Activated CD4-positive, alpha-beta T cell treated with anti-CD3 and anti-CD28 coated beads for 36 hours (primary cell): ENCODE measurements at regions not wholly inside any gene's neighbourhood (a gene's known extent, or its start where the extent isn't known, plus 50 kb on each side); places are given as distances from the start of the nearest gene placed in this dataset.
"Not testable (repeated sequence)": the region's sequence is repeated elsewhere in the genome, so short reads cannot be mapped to it uniquely, and the experiment has no call there.

Source experiments
- ATAC-seq: fragments of 200-7000 bp; cut with Tn5 transposase; one replicate; pipeline ENCODE4 v1.10.0; 2021; ENCODE audit warnings: mild to moderate bottlenecking, moderate library complexity
- CTCF ChIA-PET: fragments of 350-600 bp; sonication (Branson Sonifier 250); formaldehyde crosslinking; loops from one replicate; lab custom pipeline; 2021; ENCODE audit warnings: antibody characterized with exemption; lab: Charles Lee
- POLR2A ChIA-PET: fragments of 350-600 bp; sonication (Branson Sonifier 250); formaldehyde crosslinking; loops from one replicate; lab custom pipeline; 2021; ENCODE audit warnings: antibody characterized with exemption, inconsistent platforms; lab: Charles Lee
- DNase-seq: peaks from one replicate; pipeline ENCODE4 v3.0.0-alpha.2; 2020
- H3K27ac Mint-ChIP-seq: one replicate; pipeline ENCODE4 v1.8.0; 2021; ENCODE audit warnings: mixed read lengths
- H3K27me3 Mint-ChIP-seq: one replicate; pipeline ENCODE4 v1.8.0; 2021; ENCODE audit warnings: mixed read lengths
- H3K36me3 Mint-ChIP-seq: one replicate; pipeline ENCODE4 v1.8.0; 2021; ENCODE audit warnings: low read depth, mixed read lengths
- H3K4me1 Mint-ChIP-seq: one replicate; pipeline ENCODE4 v1.8.0; 2021; ENCODE audit warnings: mixed read lengths
- H3K4me3 Mint-ChIP-seq: one replicate; pipeline ENCODE4 v1.8.0; 2021; ENCODE audit warnings: mild to moderate bottlenecking, moderate library complexity, mixed read lengths
- H3K9me3 Mint-ChIP-seq: one replicate; pipeline ENCODE4 v1.8.0; 2021; ENCODE audit warnings: low read depth, mixed read lengths
- intact Hi-C, 2 experiments: fragments of 100-400 bp; cut with DNase I in 1 of 2; cut with micrococcal nuclease in 1 of 2; formaldehyde crosslinking; loops; one replicate each; pipeline versions ENCODE4 v1.14.2 to v1.15.1; 2022 to 2024; cut with DNase I, micrococcal nuclease

GRCh38 chr15:69928890-69929289 is 168.8 kb downstream of the TLE3 start:
- H3K36me3 Mint-ChIP-seq, H3K4me3 Mint-ChIP-seq, POLR2A ChIA-PET, intact Hi-C loops, H3K27ac Mint-ChIP-seq, DNase-seq, H3K4me1 Mint-ChIP-seq, ATAC-seq: not testable (repeated sequence)
- H3K27me3 Mint-ChIP-seq, result peaks cover 13% of the 10 kb centered on the region
- CTCF ChIA-PET, result interaction anchor here (0.7 kb wide), 1 partner anchor 18 kb away, joined by 3 read pairs; no protein-coding TSS in a partner anchor
- H3K9me3 Mint-ChIP-seq, result peaks cover 16% of the 10 kb centered on the region

GRCh38 chr15:69929905-69930630 is 167.6 kb downstream of the TLE3 start:
- no peaks in the 10 kb centered on the region for H3K36me3 Mint-ChIP-seq
- H3K4me3 Mint-ChIP-seq, result no peak overlapping the region
- ATAC-seq, result no peak
- H3K27me3 Mint-ChIP-seq, result peaks cover 13% of the 10 kb centered on the region
- no peak overlapping the region for H3K27ac Mint-ChIP-seq
- H3K4me1 Mint-ChIP-seq, result no peaks in the 10 kb centered on the region
- ChIA-PET POLR2A (no interaction called here), CTCF (interaction anchor here (0.7 kb wide), 1 partner anchor 632 kb away, joined by 4 read pairs; no protein-coding TSS in a partner anchor)
- H3K9me3 Mint-ChIP-seq, result peaks cover 6% of the 10 kb centered on the region
- DNase-seq, result no peak
- intact Hi-C loops, result no loop called here

- Mint-ChIP-seq H3K27ac (no peak overlapping the region), H3K27me3 (peaks cover 15% of the 10 kb centered on the region), H3K4me1 (no peaks in the 10 kb centered on the region), H3K9me3 (peaks cover 7% of the 10 kb centered on the region), H3K36me3 (no peaks in the 10 kb centered on the region), H3K4me3 (no peak overlapping the region)
- ChIA-PET CTCF (no interaction called here), POLR2A (no interaction called here)
- ATAC-seq (no peak), DNase-seq (no peak)
- intact Hi-C loops, result no loop called here
Observed at GRCh38 chr15:69930754-69931153, 167.0 kb downstream of the TLE3 start.

DNA sequence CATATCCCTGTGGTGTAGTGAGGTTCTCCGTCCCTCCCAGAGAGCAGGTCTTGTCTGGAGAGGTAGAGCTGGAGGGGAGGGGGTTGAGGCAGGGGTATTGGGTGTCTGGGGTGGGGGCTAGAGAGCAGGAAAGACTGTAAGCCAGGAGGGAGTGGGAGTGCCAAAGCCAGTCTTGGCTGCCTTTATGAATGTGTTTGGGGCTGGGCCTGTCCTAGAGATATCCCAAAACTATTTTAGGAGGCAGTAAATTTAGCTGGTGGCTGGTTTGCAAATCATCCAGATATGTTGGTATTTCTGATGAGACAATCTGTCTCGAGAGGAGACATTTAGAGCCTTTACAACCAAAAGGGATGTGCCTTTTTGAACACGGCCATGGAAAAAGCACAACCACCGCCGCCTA is 166.6 kb downstream of the TLE3 start:
- no peak for DNase-seq
- H3K4me3 Mint-ChIP-seq, result no peak overlapping the region
- CTCF ChIA-PET, result no interaction called here
- peaks cover 7% of the 10 kb centered on the region for H3K9me3 Mint-ChIP-seq
- no peaks in the 10 kb centered on the region for H3K36me3 Mint-ChIP-seq
- POLR2A ChIA-PET, result no interaction called here
- H3K4me1 Mint-ChIP-seq, result no peaks in the 10 kb centered on the region
- no peak overlapping the region for H3K27ac Mint-ChIP-seq
- H3K27me3 Mint-ChIP-seq, result peaks cover 17% of the 10 kb centered on the region
- intact Hi-C loops, result no loop called here
- no peak for ATAC-seq

DNA sequence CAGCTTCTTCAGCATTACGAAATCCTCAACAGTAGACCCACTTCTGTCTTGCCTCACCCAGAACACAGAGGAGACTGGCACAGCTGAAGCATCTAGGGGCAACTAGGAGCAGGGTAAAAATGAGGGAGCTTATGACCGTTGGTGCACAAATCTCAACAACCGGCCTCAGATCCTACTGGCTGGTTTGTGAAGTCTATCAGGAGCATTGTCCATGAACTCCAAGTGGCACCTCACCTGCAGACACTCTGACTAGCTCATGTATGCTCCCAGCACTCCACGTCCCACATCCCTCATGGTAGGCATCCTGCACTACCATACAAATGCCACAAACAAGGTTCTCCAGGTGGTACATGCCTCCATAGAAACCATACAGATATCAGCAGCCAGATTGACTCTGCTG is 163.1 kb downstream of the TLE3 start:
- Mint-ChIP-seq H3K4me1 (no peaks in the 10 kb centered on the region), H3K4me3 (no peak overlapping the region), H3K27ac (no peak overlapping the region), H3K36me3 (no peaks in the 10 kb centered on the region), H3K27me3 (peaks cover 13% of the 10 kb centered on the region), H3K9me3 (peaks cover 5% of the 10 kb centered on the region)
- intact Hi-C loops, result no loop called here
- no peak for DNase-seq
- POLR2A ChIA-PET, result no interaction called here
- CTCF ChIA-PET, result interaction anchor here (0.6 kb wide), 1 partner anchor 1273 kb away, joined by 3 read pairs; no protein-coding TSS in a partner anchor
- no peak for ATAC-seq

DNA sequence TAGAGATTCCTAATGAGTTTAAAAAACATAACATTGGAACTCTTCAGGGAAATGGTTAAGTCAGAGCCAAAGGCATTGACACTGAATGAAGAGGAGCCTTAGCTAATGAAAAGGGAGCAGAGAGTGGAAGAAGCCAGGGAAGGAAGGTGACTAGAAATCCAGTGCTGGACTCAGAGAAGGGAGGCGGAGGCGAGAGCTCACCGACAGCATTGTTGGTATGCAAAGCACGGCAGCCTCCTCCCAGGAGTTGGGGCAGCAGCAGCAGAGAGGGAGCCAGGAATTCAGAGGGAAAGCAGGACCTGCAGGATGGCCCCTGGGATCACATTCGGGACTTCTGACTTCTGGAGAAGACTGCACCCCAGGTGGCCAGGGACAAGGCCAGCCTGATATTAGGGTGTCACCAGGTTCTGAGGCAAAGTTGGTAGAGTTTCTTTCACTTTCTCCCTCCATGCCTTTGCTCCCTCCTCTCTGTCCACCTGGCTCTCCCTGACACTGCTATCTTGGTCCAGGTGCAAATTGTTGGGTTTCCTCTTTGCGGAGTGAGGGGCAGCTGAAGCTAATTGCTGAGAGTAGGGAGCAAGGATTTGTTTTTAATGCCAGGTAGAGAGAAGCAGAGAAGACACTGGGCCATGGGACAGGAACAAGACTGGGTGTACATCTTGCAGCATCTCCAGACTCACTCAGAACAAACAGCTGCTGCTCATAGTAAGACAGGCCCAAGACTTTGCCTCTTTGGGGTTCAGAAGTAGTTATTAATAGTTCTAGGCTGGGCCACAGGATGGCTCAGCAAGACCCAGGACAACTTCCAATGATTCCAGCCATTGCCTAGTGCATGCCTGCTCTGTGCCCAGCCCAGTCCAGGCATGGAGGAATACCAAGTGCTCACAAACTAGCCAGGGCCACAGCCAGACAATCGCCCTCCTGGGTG is 157.9 kb downstream of the TLE3 start:
- Mint-ChIP-seq H3K9me3 (peaks cover 5% of the 10 kb centered on the region), H3K36me3 (no peaks in the 10 kb centered on the region), H3K4me3 (no peak overlapping the region), H3K4me1 (no peaks in the 10 kb centered on the region), H3K27me3 (peaks cover 4% of the 10 kb centered on the region), H3K27ac (no peak overlapping the region)
- intact Hi-C loops, result no loop called here
- ChIA-PET POLR2A (no interaction called here), CTCF (interaction anchor here (0.5 kb wide), 1 partner anchor 215 kb away, joined by 3 read pairs; no protein-coding TSS in a partner anchor)
- ATAC-seq (no peak), DNase-seq (no peak)

DNA sequence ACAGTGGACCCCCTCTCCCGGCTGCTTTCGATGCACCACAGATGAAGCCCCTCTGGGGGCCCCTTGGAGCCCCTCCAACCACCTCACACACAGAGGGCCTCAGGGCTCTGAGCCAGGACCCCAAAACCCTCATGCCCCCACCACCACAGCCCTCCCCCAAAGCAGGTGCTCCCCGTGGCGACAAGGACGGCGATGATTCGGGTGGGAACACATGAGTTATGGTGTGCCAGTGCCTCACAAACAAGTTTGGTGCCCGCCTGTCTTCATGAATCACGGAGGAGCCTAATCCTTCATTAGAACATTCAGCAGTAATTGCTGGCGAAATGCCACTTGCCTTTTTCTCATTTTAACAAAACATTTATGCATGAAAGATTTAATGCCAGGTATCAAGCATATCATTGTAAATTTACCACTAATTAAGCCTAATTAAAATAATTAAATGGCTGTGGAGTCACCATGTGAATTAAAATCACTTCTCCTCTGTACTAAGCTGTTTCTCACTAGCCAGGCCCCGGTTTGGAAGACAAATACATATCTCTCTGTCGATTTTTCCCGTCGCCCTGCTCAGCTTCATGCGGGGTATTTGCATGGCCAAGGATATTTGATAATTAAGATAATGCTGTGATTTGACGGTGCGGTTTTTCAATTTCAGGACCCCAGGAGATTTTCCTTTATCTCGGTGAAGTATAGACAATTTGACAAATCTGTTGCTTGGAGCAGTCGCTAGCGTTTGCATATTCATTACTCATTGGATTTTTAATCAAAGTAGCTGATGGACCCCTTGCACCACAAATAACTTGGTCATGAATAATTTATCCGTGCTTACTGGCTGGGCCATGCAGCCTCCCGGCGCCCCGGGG is 157.0 kb downstream of the TLE3 start:
- no peak for DNase-seq
- Mint-ChIP-seq H3K4me3 (no peak overlapping the region), H3K36me3 (no peaks in the 10 kb centered on the region), H3K27me3 (peaks cover 3% of the 10 kb centered on the region), H3K27ac (no peak overlapping the region), H3K9me3 (no peaks in the 10 kb centered on the region), H3K4me1 (no peaks in the 10 kb centered on the region)
- ChIA-PET POLR2A (no interaction called here), CTCF (interaction anchor here (0.5 kb wide), 1 partner anchor 216 kb away, joined by 3 read pairs; no protein-coding TSS in a partner anchor)
- ATAC-seq, result no peak
- intact Hi-C loops, result no loop called here

DNA sequence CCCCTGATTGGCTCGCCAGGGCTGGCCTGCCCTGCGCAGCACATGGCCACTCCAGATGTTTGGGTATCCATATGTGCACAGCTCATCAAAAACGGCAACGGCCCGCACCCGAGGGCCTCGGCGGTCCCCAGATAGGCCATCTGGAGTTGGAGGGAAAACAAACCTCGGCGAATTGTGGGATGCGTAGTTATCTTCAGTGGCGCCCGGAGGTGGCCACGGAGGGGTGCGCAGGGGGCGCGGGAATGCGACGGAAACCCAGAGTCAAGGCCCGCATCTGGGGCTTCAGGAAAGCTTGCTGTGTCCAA is 156.5 kb downstream of the TLE3 start:
- intact Hi-C loops, result no loop called here
- Mint-ChIP-seq H3K4me1 (no peaks in the 10 kb centered on the region), H3K27ac (no peak overlapping the region), H3K9me3 (no peaks in the 10 kb centered on the region), H3K27me3 (no peaks in the 10 kb centered on the region), H3K4me3 (no peak overlapping the region), H3K36me3 (no peaks in the 10 kb centered on the region)
- ChIA-PET POLR2A (no interaction called here), CTCF (no interaction called here)
- DNase-seq, result no peak
- ATAC-seq, result no peak

GRCh38 chr15:69941706-69942495 is 155.8 kb downstream of the TLE3 start:
- Mint-ChIP-seq H3K9me3 (no peaks in the 10 kb centered on the region), H3K36me3 (no peaks in the 10 kb centered on the region), H3K4me1 (no peaks in the 10 kb centered on the region), H3K4me3 (no peak overlapping the region), H3K27ac (no peak overlapping the region), H3K27me3 (no peaks in the 10 kb centered on the region)
- CTCF ChIA-PET, result interaction anchor here (0.9 kb wide), 1 partner anchor 9 kb away, joined by 4 read pairs; no protein-coding TSS in a partner anchor
- POLR2A ChIA-PET, result no interaction called here
- intact Hi-C loops, result no loop called here
- DNase-seq, result no peak
- ATAC-seq, result no peak

- ChIA-PET CTCF (no interaction called here), POLR2A (no interaction called here)
- ATAC-seq (no peak), DNase-seq (no peak)
- Mint-ChIP-seq H3K4me3 (no peak overlapping the region), H3K36me3 (no peaks in the 10 kb centered on the region), H3K9me3 (no peaks in the 10 kb centered on the region), H3K4me1 (no peaks in the 10 kb centered on the region), H3K27ac (no peak overlapping the region), H3K27me3 (no peaks in the 10 kb centered on the region)
- intact Hi-C loops, result no loop called here
Observed at GRCh38 chr15:69943637-69944036, 154.1 kb downstream of the TLE3 start.

DNA sequence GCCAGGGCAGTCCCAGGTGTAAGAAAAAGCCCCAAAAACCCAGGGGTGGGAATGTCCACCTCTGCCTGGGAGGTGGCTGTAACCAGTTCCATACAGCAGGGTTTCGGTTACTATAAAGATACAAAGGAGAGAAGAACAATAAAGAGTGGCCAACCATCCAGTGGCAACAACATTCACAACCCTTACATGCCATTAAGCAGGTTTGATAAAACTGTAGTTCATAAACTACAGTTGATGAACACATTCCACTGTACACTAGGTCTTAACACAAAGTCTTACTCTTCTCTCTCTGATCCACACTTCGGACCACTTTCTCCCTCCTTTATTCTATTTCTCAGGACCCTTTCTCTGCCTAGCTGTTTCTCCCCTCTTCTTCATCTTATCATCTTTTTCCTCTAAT is 152.0 kb downstream of the TLE3 start:
- Mint-ChIP-seq H3K27ac (no peak overlapping the region), H3K4me3 (no peak overlapping the region), H3K36me3 (no peaks in the 10 kb centered on the region), H3K9me3 (no peaks in the 10 kb centered on the region), H3K27me3 (peaks cover 2% of the 10 kb centered on the region), H3K4me1 (no peaks in the 10 kb centered on the region)
- ATAC-seq (no peak), DNase-seq (no peak)
- ChIA-PET POLR2A (no interaction called here), CTCF (no interaction called here)
- intact Hi-C loops, result no loop called here
